ENCODE measurements at regions not wholly inside any gene's neighbourhood (a gene's known extent, or its start where the extent isn't known, plus 50 kb on each side); places are given as distances from the start of the nearest gene placed in this dataset.
"Not testable (repeated sequence)": the region's sequence is repeated elsewhere in the genome, so short reads cannot be mapped to it uniquely, and the experiment has no call there.

- H3K36me3 ChIP-seq (ENCODE audit: control insufficient read depth in 2 of 3, insufficient read depth in 3 of 3, low read length in 3 of 3); intact Hi-C loops (cut with micrococcal nuclease); H3K36me3 Mint-ChIP-seq; ATAC-seq; H3K9me3 Mint-ChIP-seq; H3K27ac Mint-ChIP-seq; DNase-seq; H3K27ac ChIP-seq (ENCODE audit: low read depth, low read length); H3K9me3 ChIP-seq (ENCODE audit: control insufficient read depth in 2 of 3, low read length in 3 of 3); H3K4me3 ChIP-seq (ENCODE audit: low read length); H3K4me1 Mint-ChIP-seq; CTCF ChIA-PET; H3K4me1 ChIP-seq (ENCODE audit: control insufficient read depth in 2 of 2, insufficient read depth in 2 of 2, low read length in 2 of 2); H3K27me3 ChIP-seq (ENCODE audit: control insufficient read depth in 2 of 2, insufficient read depth in 2 of 2, low read length in 2 of 2); POLR2A ChIA-PET; H3K4me3 Mint-ChIP-seq: not testable (repeated sequence)
- peaks cover 0 to 10% (median 3%) of the 10 kb centered on the region in 5 donors for H3K27me3 Mint-ChIP-seq
These were observed 155.1 kb upstream of the METTL14 start for GRCh38 chr4:118530107-118530506.

GRCh38 chr4:118531947-118532346 is 153.2 kb upstream of the METTL14 start:
- POLR2A ChIA-PET, CTCF ChIA-PET, H3K4me3 Mint-ChIP-seq: not testable (repeated sequence)

DNA sequence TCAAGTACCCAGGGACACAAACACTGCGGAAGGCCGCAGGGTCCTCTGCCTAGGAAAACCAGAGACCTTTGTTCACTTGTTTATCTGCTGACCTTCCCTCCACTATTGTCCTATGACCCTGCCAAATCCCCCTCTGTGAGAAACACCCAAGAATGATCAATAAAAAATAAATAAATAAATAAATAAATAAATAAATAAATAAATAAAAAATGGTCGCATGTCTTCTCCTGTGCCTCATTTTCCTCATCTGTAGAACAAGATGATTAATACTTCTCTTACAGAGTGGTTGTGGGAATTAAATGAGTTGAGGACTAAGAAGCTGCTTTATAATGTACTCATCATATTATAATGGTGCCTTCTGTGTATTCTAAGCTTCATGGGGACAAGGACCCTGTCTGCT is 149.4 kb upstream of the METTL14 start:
- H3K9me3 Mint-ChIP-seq; H3K36me3 ChIP-seq (ENCODE audit: control insufficient read depth in 2 of 3, insufficient read depth in 3 of 3, low read length in 3 of 3); CTCF ChIA-PET; ATAC-seq; H3K9me3 ChIP-seq (ENCODE audit: control insufficient read depth in 2 of 3, low read length in 3 of 3); H3K4me1 ChIP-seq (ENCODE audit: control insufficient read depth in 2 of 2, insufficient read depth in 2 of 2, low read length in 2 of 2); H3K27ac ChIP-seq (ENCODE audit: low read depth, low read length); H3K27ac Mint-ChIP-seq; H3K27me3 Mint-ChIP-seq; H3K36me3 Mint-ChIP-seq; H3K4me3 Mint-ChIP-seq; H3K27me3 ChIP-seq (ENCODE audit: control insufficient read depth in 2 of 2, insufficient read depth in 2 of 2, low read length in 2 of 2); POLR2A ChIA-PET; H3K4me3 ChIP-seq (ENCODE audit: low read length); H3K4me1 Mint-ChIP-seq; DNase-seq: not testable (repeated sequence)
- intact Hi-C loops (cut with micrococcal nuclease), result loop anchor here in 1 of 2 donors (5.0 kb wide), 1 partner anchor 152 kb away; the partner anchor contains the start of gene METTL14

More at GRCh38 chr4:118531947-118532346, 153.2 kb upstream of the METTL14 start:
- H3K27ac ChIP-seq (ENCODE audit: low read depth, low read length); H3K36me3 ChIP-seq (ENCODE audit: control insufficient read depth in 2 of 3, insufficient read depth in 3 of 3, low read length in 3 of 3); H3K9me3 Mint-ChIP-seq; ATAC-seq; H3K9me3 ChIP-seq (ENCODE audit: control insufficient read depth in 2 of 3, low read length in 3 of 3); H3K36me3 Mint-ChIP-seq; H3K4me1 ChIP-seq (ENCODE audit: control insufficient read depth in 2 of 2, insufficient read depth in 2 of 2, low read length in 2 of 2); H3K27ac Mint-ChIP-seq; H3K27me3 ChIP-seq (ENCODE audit: control insufficient read depth in 2 of 2, insufficient read depth in 2 of 2, low read length in 2 of 2); H3K4me1 Mint-ChIP-seq; H3K4me3 ChIP-seq (ENCODE audit: low read length); intact Hi-C loops (cut with micrococcal nuclease); DNase-seq; H3K27me3 Mint-ChIP-seq: not testable (repeated sequence)

GRCh38 chr4:118539412-118540077 is 145.6 kb upstream of the METTL14 start:
- intact Hi-C loops (cut with micrococcal nuclease), result loop anchor here in 1 of 2 donors (5.0 kb wide), 1 partner anchor 148 kb away; the partner anchor contains the start of gene METTL14
- DNase-seq; H3K4me3 ChIP-seq (ENCODE audit: low read length); H3K36me3 ChIP-seq (ENCODE audit: control insufficient read depth in 2 of 3, insufficient read depth in 3 of 3, low read length in 3 of 3); H3K36me3 Mint-ChIP-seq; H3K9me3 Mint-ChIP-seq; CTCF ChIA-PET; H3K27ac Mint-ChIP-seq; H3K27ac ChIP-seq (ENCODE audit: low read depth, low read length); H3K4me3 Mint-ChIP-seq; POLR2A ChIA-PET; H3K9me3 ChIP-seq (ENCODE audit: control insufficient read depth in 2 of 3, low read length in 3 of 3); H3K27me3 ChIP-seq (ENCODE audit: control insufficient read depth in 2 of 2, insufficient read depth in 2 of 2, low read length in 2 of 2); H3K4me1 ChIP-seq (ENCODE audit: control insufficient read depth in 2 of 2, insufficient read depth in 2 of 2, low read length in 2 of 2); H3K4me1 Mint-ChIP-seq; H3K27me3 Mint-ChIP-seq: not testable (repeated sequence)
- ATAC-seq, result peak; percentile 65

GRCh38 chr4:118556576-118556975 is 128.6 kb upstream of the METTL14 start:
- H3K9me3 ChIP-seq (ENCODE audit: control insufficient read depth in 2 of 3, low read length in 3 of 3); H3K4me3 Mint-ChIP-seq; POLR2A ChIA-PET; H3K4me1 ChIP-seq (ENCODE audit: control insufficient read depth in 2 of 2, insufficient read depth in 2 of 2, low read length in 2 of 2); intact Hi-C loops (cut with micrococcal nuclease); H3K4me3 ChIP-seq (ENCODE audit: low read length); H3K27ac ChIP-seq (ENCODE audit: low read depth, low read length); H3K27me3 ChIP-seq (ENCODE audit: control insufficient read depth in 2 of 2, insufficient read depth in 2 of 2, low read length in 2 of 2); H3K36me3 ChIP-seq (ENCODE audit: control insufficient read depth in 2 of 3, insufficient read depth in 3 of 3, low read length in 3 of 3); H3K4me1 Mint-ChIP-seq; H3K27ac Mint-ChIP-seq; H3K9me3 Mint-ChIP-seq; ATAC-seq; H3K36me3 Mint-ChIP-seq; H3K27me3 Mint-ChIP-seq; DNase-seq; CTCF ChIA-PET: not testable (repeated sequence)

- no peaks in the 10 kb centered on the region for H3K36me3 Mint-ChIP-seq
- Histone ChIP-seq H3K9me3 (ENCODE audit: control insufficient read depth in 2 of 3, low read length in 3 of 3) (no peaks in the 10 kb centered on the region), H3K4me1 (ENCODE audit: control insufficient read depth in 2 of 2, insufficient read depth in 2 of 2, low read length in 2 of 2) (no peaks in the 10 kb centered on the region), H3K27ac (ENCODE audit: low read depth, low read length) (no peak overlapping the region), H3K4me3 (ENCODE audit: low read length) (no peak overlapping the region), H3K27me3 (ENCODE audit: control insufficient read depth in 2 of 2, insufficient read depth in 2 of 2, low read length in 2 of 2) (no peaks in the 10 kb centered on the region), H3K36me3 (ENCODE audit: control insufficient read depth in 2 of 3, insufficient read depth in 3 of 3, low read length in 3 of 3) (no peaks in the 10 kb centered on the region)
- H3K27me3 Mint-ChIP-seq, result peaks cover 0 to 11% (median 6%) of the 10 kb centered on the region in 5 donors
- ChIA-PET CTCF (no interaction called here), POLR2A (no interaction called here)
- no peaks in the 10 kb centered on the region for H3K9me3 Mint-ChIP-seq
- H3K4me1 Mint-ChIP-seq, result no peaks in the 10 kb centered on the region
- ATAC-seq, result no peak
- no peak overlapping the region for H3K4me3 Mint-ChIP-seq
- no peak overlapping the region for H3K27ac Mint-ChIP-seq
- intact Hi-C loops (cut with micrococcal nuclease), result no loop called here
- no peak for DNase-seq
These were observed 127.8 kb upstream of the METTL14 start for GRCh38 chr4:118557298-118557851.

- H3K9me3 ChIP-seq (ENCODE audit: control insufficient read depth in 2 of 3, low read length in 3 of 3); intact Hi-C loops (cut with micrococcal nuclease); CTCF ChIA-PET: not testable (repeated sequence)
These were observed 127.0 kb upstream of the METTL14 start for GRCh38 chr4:118558188-118558587.

More at GRCh38 chr4:118558188-118558587, 127.0 kb upstream of the METTL14 start:
- H3K4me3 Mint-ChIP-seq; H3K27me3 ChIP-seq (ENCODE audit: control insufficient read depth in 2 of 2, insufficient read depth in 2 of 2, low read length in 2 of 2); H3K36me3 ChIP-seq (ENCODE audit: control insufficient read depth in 2 of 3, insufficient read depth in 3 of 3, low read length in 3 of 3); H3K27ac ChIP-seq (ENCODE audit: low read depth, low read length); H3K36me3 Mint-ChIP-seq; H3K4me1 ChIP-seq (ENCODE audit: control insufficient read depth in 2 of 2, insufficient read depth in 2 of 2, low read length in 2 of 2); POLR2A ChIA-PET; H3K9me3 Mint-ChIP-seq; ATAC-seq; H3K4me1 Mint-ChIP-seq; H3K4me3 ChIP-seq (ENCODE audit: low read length); DNase-seq; H3K27ac Mint-ChIP-seq: not testable (repeated sequence)
- peaks cover 0 to 11% (median 6%) of the 10 kb centered on the region in 5 donors for H3K27me3 Mint-ChIP-seq
